Neuron (in vitro differentiated cells): ENCODE measurements at regions not wholly inside any gene's neighbourhood (a gene's known extent, or its start where the extent isn't known, plus 50 kb on each side); places are given as distances from the start of the nearest gene placed in this dataset.

Experiments used
- H2AFZ ChIP-seq: one replicate; pipeline ENCODE4 v1.6.1; 2013; ENCODE audit warnings: low read depth, mild to moderate bottlenecking, inconsistent platforms, low read length, moderate library complexity
- H3K27me3 ChIP-seq: one replicate; pipeline ENCODE4 v1.6.1; 2013; ENCODE audit warnings: low read length; ENCODE audit not compliant: insufficient read depth
- H3K36me3 ChIP-seq: one replicate; pipeline ENCODE4 v1.6.1; 2013; ENCODE audit warnings: low read length; ENCODE audit not compliant: insufficient read depth
- H3K4me1 ChIP-seq: one replicate; pipeline ENCODE4 v1.6.1; 2013; ENCODE audit warnings: low read length; ENCODE audit not compliant: insufficient read depth
- H3K4me3 ChIP-seq: 2 replicates; pipeline ENCODE4 v1.5.1; 2013; ENCODE audit warnings: mild to moderate bottlenecking, low read length, moderate library complexity
- H3K9me3 ChIP-seq: one replicate; pipeline ENCODE4 v1.6.1; 2013; ENCODE audit warnings: low read length

- Histone ChIP-seq H2AFZ (no peak overlapping the region), H3K36me3 (no peaks in the 10 kb centered on the region), H3K4me1 (peaks cover 9% of the 10 kb centered on the region), H3K4me3 (no peak overlapping the region), H3K9me3 (no peaks in the 10 kb centered on the region), H3K27me3 (no peaks in the 10 kb centered on the region)
These were observed 149.6 kb downstream of the BUB3 start for GRCh38 chr10:123303581-123304337.

- H2AFZ ChIP-seq, result no peak overlapping the region
- no peak overlapping the region for H3K4me3 ChIP-seq
- no peaks in the 10 kb centered on the region for H3K9me3 ChIP-seq
- H3K4me1 ChIP-seq, result peaks cover 9% of the 10 kb centered on the region
- no peaks in the 10 kb centered on the region for H3K27me3 ChIP-seq
- no peaks in the 10 kb centered on the region for H3K36me3 ChIP-seq
These were observed 151.5 kb downstream of the BUB3 start for GRCh38 chr10:123305671-123306070.

- H3K4me3 ChIP-seq, result no peak overlapping the region
- H2AFZ ChIP-seq, result no peak overlapping the region
- H3K27me3 ChIP-seq, result no peaks in the 10 kb centered on the region
- no peaks in the 10 kb centered on the region for H3K9me3 ChIP-seq
- H3K36me3 ChIP-seq, result no peaks in the 10 kb centered on the region
- H3K4me1 ChIP-seq, result peaks cover 7% of the 10 kb centered on the region
These were observed 152.1 kb downstream of the BUB3 start for GRCh38 chr10:123306290-123306689.

GRCh38 chr10:123309731-123310130 is 155.5 kb downstream of the BUB3 start:
- no peaks in the 10 kb centered on the region for H3K36me3 ChIP-seq
- no peaks in the 10 kb centered on the region for H3K4me1 ChIP-seq
- no peaks in the 10 kb centered on the region for H3K9me3 ChIP-seq
- H3K27me3 ChIP-seq, result no peaks in the 10 kb centered on the region
- H2AFZ ChIP-seq, result no peak overlapping the region
- H3K4me3 ChIP-seq, result no peak overlapping the region

- Histone ChIP-seq H3K4me3 (no peak overlapping the region), H3K27me3 (no peaks in the 10 kb centered on the region), H2AFZ (no peak overlapping the region), H3K4me1 (no peaks in the 10 kb centered on the region), H3K36me3 (no peaks in the 10 kb centered on the region), H3K9me3 (no peaks in the 10 kb centered on the region)
These were observed 162.6 kb downstream of the BUB3 start for GRCh38 chr10:123316776-123317175.

- no peaks in the 10 kb centered on the region for H3K4me1 ChIP-seq
- H3K9me3 ChIP-seq, result no peaks in the 10 kb centered on the region
- no peaks in the 10 kb centered on the region for H3K36me3 ChIP-seq
- H2AFZ ChIP-seq, result no peak overlapping the region
- H3K27me3 ChIP-seq, result no peaks in the 10 kb centered on the region
- no peak overlapping the region for H3K4me3 ChIP-seq
These were observed 164.3 kb downstream of the BUB3 start for GRCh38 chr10:123318516-123318915.

- Histone ChIP-seq H3K9me3 (no peaks in the 10 kb centered on the region), H3K27me3 (no peaks in the 10 kb centered on the region), H3K36me3 (no peaks in the 10 kb centered on the region), H3K4me3 (no peak overlapping the region), H2AFZ (no peak overlapping the region), H3K4me1 (no peaks in the 10 kb centered on the region)
These were observed 165.9 kb downstream of the BUB3 start for GRCh38 chr10:123320091-123320490.

- H3K27me3 ChIP-seq, result no peaks in the 10 kb centered on the region
- H3K4me3 ChIP-seq, result no peak overlapping the region
- no peaks in the 10 kb centered on the region for H3K9me3 ChIP-seq
- H2AFZ ChIP-seq, result no peak overlapping the region
- H3K36me3 ChIP-seq, result no peaks in the 10 kb centered on the region
- H3K4me1 ChIP-seq, result no peaks in the 10 kb centered on the region
These were observed 169.7 kb downstream of the BUB3 start for GRCh38 chr10:123323884-123324283.

GRCh38 chr10:123325663-123326190 is 171.5 kb downstream of the BUB3 start:
- no peaks in the 10 kb centered on the region for H3K27me3 ChIP-seq
- no peaks in the 10 kb centered on the region for H3K4me1 ChIP-seq
- no peak overlapping the region for H3K4me3 ChIP-seq
- H3K36me3 ChIP-seq, result no peaks in the 10 kb centered on the region
- H2AFZ ChIP-seq, result no peak overlapping the region
- H3K9me3 ChIP-seq, result no peaks in the 10 kb centered on the region

GRCh38 chr10:123326674-123327073 is 172.5 kb downstream of the BUB3 start:
- Histone ChIP-seq H3K36me3 (no peaks in the 10 kb centered on the region), H3K4me3 (no peak overlapping the region), H3K4me1 (no peaks in the 10 kb centered on the region), H3K9me3 (no peaks in the 10 kb centered on the region), H3K27me3 (no peaks in the 10 kb centered on the region), H2AFZ (no peak overlapping the region)

GRCh38 chr10:123327450-123327849 is 173.2 kb downstream of the BUB3 start:
- Histone ChIP-seq H3K36me3 (no peaks in the 10 kb centered on the region), H3K4me1 (no peaks in the 10 kb centered on the region), H3K4me3 (no peak overlapping the region), H3K27me3 (no peaks in the 10 kb centered on the region), H3K9me3 (no peaks in the 10 kb centered on the region), H2AFZ (no peak overlapping the region)

- Histone ChIP-seq H3K27me3 (no peaks in the 10 kb centered on the region), H3K4me3 (no peak overlapping the region), H3K9me3 (no peaks in the 10 kb centered on the region), H3K4me1 (no peaks in the 10 kb centered on the region), H3K36me3 (no peaks in the 10 kb centered on the region), H2AFZ (no peak overlapping the region)
These were observed 173.7 kb downstream of the BUB3 start for GRCh38 chr10:123327896-123328295.

- Histone ChIP-seq H3K4me1 (no peaks in the 10 kb centered on the region), H3K36me3 (no peaks in the 10 kb centered on the region), H3K4me3 (no peak overlapping the region), H2AFZ (no peak overlapping the region), H3K27me3 (no peaks in the 10 kb centered on the region), H3K9me3 (no peaks in the 10 kb centered on the region)
These were observed 177.2 kb downstream of the BUB3 start for GRCh38 chr10:123331438-123331837.

- H3K36me3 ChIP-seq, result no peaks in the 10 kb centered on the region
- peaks cover 4% of the 10 kb centered on the region for H3K27me3 ChIP-seq
- no peak overlapping the region for H3K4me3 ChIP-seq
- no peaks in the 10 kb centered on the region for H3K9me3 ChIP-seq
- no peak overlapping the region for H2AFZ ChIP-seq
- H3K4me1 ChIP-seq, result no peaks in the 10 kb centered on the region
These were observed 192.4 kb downstream of the BUB3 start for GRCh38 chr10:123346581-123346980.
